Peyer's patch (tissue), 4 donors: ENCODE measurements at regions not wholly inside any gene's neighbourhood (a gene's known extent, or its start where the extent isn't known, plus 50 kb on each side); places are given as distances from the start of the nearest gene placed in this dataset.
"Not testable (repeated sequence)": the region's sequence is repeated elsewhere in the genome, so short reads cannot be mapped to it uniquely, and the experiment has no call there.

Experiments used
- POLR2A ChIP-seq, 2 donors: fragments of 450-650 bp; IDR thresholded peaks; one replicate each; pipeline ENCODE4 v1.5.1; 2017; ENCODE audit warnings: antibody characterized with exemption in 2 of 2, mild to moderate bottlenecking in 2 of 2, moderate library complexity in 2 of 2
- TF ChIP-seq, protein P1 (sequence below), 6 experiments: fragments of 450-650 bp in 4 of 6; fragments of 200-600 bp in 2 of 6; sonication (generic) in 1 of 6; IDR thresholded peaks; one replicate each; pipeline ENCODE4 v1.5.1; 2017 to 2019; ENCODE audit warnings: antibody characterized with exemption in 6 of 6, mild to moderate bottlenecking in 3 of 6, moderate library complexity in 1 of 6

DNA sequence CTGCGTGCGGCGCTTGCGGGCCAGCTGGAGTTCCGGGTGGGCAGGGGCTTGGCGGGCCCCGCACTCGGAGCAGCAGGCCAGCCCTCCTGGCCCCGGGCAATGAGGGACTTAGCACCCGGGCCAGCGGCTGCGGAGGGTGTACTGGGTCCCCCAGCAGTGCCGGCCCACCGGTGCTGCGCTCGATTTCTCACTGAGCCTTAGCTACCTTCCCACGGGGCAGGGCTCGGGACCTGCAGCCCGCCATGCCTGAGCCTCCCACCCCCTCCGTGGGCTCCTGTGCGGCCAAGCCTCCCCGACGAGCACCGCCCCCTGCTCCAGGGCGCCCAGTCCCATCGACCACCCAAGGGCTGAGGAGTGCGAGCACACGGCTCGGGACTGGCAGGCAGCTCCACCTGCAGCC lies 916.9 kb downstream of the C4orf33 start:
- not testable (repeated sequence) for TF ChIP-seq POLR2A (IDR thresholded peaks at IDR 0.05)
- TF ChIP-seq, protein P1, sequence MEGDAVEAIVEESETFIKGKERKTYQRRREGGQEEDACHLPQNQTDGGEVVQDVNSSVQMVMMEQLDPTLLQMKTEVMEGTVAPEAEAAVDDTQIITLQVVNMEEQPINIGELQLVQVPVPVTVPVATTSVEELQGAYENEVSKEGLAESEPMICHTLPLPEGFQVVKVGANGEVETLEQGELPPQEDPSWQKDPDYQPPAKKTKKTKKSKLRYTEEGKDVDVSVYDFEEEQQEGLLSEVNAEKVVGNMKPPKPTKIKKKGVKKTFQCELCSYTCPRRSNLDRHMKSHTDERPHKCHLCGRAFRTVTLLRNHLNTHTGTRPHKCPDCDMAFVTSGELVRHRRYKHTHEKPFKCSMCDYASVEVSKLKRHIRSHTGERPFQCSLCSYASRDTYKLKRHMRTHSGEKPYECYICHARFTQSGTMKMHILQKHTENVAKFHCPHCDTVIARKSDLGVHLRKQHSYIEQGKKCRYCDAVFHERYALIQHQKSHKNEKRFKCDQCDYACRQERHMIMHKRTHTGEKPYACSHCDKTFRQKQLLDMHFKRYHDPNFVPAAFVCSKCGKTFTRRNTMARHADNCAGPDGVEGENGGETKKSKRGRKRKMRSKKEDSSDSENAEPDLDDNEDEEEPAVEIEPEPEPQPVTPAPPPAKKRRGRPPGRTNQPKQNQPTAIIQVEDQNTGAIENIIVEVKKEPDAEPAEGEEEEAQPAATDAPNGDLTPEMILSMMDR (IDR thresholded peaks at IDR 0.05) = not testable (repeated sequence)
